ENCODE measurements at regions not wholly inside any gene's neighbourhood (a gene's known extent, or its start where the extent isn't known, plus 50 kb on each side); places are given as distances from the start of the nearest gene placed in this dataset.

DNA sequence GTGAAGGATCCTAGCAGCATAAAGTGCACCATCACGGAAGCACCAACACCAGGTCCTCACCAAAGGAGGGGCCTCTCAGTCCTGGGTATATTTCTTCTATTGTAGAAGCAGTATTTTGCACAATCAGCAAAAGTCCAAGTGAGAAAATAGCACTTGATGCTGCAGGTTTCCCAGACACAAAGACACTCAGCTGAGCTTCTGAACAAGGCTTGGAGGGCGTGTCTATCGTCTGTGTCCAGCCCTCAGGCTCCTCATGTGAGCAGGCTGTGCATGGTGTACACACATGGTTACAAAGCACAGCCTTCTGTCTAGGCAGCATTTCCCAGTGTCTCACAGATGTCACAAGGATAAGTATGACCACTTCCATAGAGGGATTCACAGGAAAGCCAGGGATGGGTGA lies 98.3 kb upstream of the SPATA12 start:
- intact Hi-C loops (cut with DNase I): no loop called here
- Histone ChIP-seq H3K27me3 (no peaks in the 10 kb centered on the region), H3K4me3 (no peak overlapping the region), H3K4me1 (no peaks in the 10 kb centered on the region), H3K36me3 (no peaks in the 10 kb centered on the region), H3K27ac (no peak overlapping the region), H3K9me3 (no peaks in the 10 kb centered on the region)
- TF ChIP-seq POLR2A (IDR thresholded peaks at IDR 0.05) (no peak), POLR2AphosphoS5 (IDR thresholded peaks at IDR 0.05; ENCODE audit: insufficient read depth in 1 of 2, low read depth in 1 of 2) (no peak)
- TF ChIP-seq, protein P1, sequence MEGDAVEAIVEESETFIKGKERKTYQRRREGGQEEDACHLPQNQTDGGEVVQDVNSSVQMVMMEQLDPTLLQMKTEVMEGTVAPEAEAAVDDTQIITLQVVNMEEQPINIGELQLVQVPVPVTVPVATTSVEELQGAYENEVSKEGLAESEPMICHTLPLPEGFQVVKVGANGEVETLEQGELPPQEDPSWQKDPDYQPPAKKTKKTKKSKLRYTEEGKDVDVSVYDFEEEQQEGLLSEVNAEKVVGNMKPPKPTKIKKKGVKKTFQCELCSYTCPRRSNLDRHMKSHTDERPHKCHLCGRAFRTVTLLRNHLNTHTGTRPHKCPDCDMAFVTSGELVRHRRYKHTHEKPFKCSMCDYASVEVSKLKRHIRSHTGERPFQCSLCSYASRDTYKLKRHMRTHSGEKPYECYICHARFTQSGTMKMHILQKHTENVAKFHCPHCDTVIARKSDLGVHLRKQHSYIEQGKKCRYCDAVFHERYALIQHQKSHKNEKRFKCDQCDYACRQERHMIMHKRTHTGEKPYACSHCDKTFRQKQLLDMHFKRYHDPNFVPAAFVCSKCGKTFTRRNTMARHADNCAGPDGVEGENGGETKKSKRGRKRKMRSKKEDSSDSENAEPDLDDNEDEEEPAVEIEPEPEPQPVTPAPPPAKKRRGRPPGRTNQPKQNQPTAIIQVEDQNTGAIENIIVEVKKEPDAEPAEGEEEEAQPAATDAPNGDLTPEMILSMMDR (IDR thresholded peaks at IDR 0.05): no peak
- DNase-seq (ENCODE audit: extremely low spot score in 2 of 2): no peak

DNA sequence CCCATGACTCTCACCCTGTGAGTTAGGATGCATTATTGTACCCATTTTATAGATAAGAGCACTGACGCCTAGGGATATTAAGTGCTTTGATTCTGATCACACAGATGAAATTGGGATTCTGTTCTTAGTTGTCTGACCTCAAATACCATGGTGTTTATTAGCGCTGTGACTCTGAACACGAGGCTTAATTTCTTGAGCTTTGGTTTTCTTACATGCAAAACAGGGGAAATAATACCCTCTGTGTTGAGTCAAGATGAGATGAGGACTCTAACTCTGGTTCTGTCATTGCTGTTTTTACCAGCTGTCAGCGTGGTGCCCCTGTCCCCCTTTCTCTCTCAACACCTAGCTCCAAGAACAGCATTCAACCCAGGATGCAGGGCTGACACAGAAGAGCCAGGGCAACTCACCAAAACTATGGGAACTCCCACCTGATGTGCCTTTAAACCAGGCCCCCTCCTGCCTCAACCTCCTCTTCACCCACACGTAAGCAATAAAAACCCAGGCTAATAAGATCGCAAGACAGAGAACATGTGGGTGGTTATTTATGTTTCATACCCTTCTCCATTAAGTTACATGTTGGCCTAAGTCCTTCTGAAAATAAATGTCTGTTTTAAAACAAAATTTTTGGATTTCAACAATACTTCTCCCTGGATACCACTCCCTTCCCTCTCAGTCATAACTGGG lies 100.1 kb upstream of the SPATA12 start:
- Histone ChIP-seq H3K9me3 (no peaks in the 10 kb centered on the region), H3K4me3 (no peak overlapping the region), H3K36me3 (no peaks in the 10 kb centered on the region), H3K4me1 (no peaks in the 10 kb centered on the region), H3K27me3 (no peaks in the 10 kb centered on the region), H3K27ac (no peak overlapping the region)
- intact Hi-C loops (cut with DNase I): no loop called here
- DNase-seq (ENCODE audit: extremely low spot score in 2 of 2): no peak
- no peak for TF ChIP-seq POLR2AphosphoS5 (IDR thresholded peaks at IDR 0.05; ENCODE audit: insufficient read depth in 1 of 2, low read depth in 1 of 2)

DNA sequence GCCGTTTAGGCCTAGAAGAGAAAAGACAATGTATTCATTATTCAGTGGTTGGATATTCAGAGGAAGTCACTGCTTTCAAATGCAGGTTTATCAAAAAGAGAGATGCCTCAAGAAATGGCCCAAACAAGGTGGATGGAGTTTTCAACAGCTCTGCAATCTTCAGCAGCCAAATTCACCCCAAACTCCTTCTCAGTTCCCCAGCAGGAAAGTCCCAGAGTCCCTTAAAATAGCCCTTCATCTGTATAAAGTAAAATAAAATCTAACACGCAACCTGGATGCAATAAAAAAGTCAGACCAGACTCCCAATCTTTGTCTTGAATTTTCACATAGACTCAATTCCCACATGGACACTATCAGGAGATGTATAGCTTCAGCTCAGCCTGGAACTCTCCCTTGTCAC lies 101.6 kb upstream of the SPATA12 start:
- H3K9me3 ChIP-seq: no peaks in the 10 kb centered on the region
- H3K36me3 ChIP-seq: no peaks in the 10 kb centered on the region
- intact Hi-C loops (cut with DNase I): no loop called here
- no peaks in the 10 kb centered on the region for H3K27me3 ChIP-seq
- no peaks in the 10 kb centered on the region for H3K4me1 ChIP-seq
- no peak for DNase-seq (ENCODE audit: extremely low spot score in 2 of 2)
- no peak overlapping the region for H3K27ac ChIP-seq
- TF ChIP-seq, protein P1 (IDR thresholded peaks at IDR 0.05): no peak
- TF ChIP-seq POLR2A (IDR thresholded peaks at IDR 0.05): no peak
- no peak for TF ChIP-seq POLR2AphosphoS5 (IDR thresholded peaks at IDR 0.05; ENCODE audit: insufficient read depth in 1 of 2, low read depth in 1 of 2)
- H3K4me3 ChIP-seq: no peak overlapping the region

DNA sequence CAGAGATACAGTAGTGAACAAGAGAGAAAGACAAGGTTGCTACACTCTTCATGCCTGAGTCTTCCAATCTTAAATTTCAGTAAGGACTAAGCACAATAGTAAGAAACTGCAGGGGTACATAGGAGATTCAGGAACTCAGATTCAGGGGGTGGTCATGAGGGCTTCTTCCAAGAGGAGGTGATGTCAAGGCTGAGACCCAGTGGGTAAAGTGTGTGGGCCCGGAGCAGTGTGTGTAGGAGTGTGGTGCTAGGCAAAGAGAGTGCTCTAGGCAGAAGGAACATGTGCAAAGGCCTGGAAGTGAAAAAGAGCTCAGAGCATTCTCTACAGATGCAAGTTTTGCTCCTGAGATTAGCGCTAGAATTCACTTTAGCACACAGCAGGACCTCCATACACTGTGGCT lies 102.9 kb upstream of the SPATA12 start:
- Histone ChIP-seq H3K4me1 (no peaks in the 10 kb centered on the region), H3K4me3 (no peak overlapping the region), H3K36me3 (no peaks in the 10 kb centered on the region), H3K27ac (no peak overlapping the region), H3K9me3 (no peaks in the 10 kb centered on the region), H3K27me3 (no peaks in the 10 kb centered on the region)
- no peak for DNase-seq (ENCODE audit: extremely low spot score in 2 of 2)
- TF ChIP-seq, protein P1 (IDR thresholded peaks at IDR 0.05): no peak
- TF ChIP-seq POLR2AphosphoS5 (IDR thresholded peaks at IDR 0.05; ENCODE audit: insufficient read depth in 1 of 2, low read depth in 1 of 2) (no peak), POLR2A (IDR thresholded peaks at IDR 0.05) (no peak)
- intact Hi-C loops (cut with DNase I): no loop called here

DNA sequence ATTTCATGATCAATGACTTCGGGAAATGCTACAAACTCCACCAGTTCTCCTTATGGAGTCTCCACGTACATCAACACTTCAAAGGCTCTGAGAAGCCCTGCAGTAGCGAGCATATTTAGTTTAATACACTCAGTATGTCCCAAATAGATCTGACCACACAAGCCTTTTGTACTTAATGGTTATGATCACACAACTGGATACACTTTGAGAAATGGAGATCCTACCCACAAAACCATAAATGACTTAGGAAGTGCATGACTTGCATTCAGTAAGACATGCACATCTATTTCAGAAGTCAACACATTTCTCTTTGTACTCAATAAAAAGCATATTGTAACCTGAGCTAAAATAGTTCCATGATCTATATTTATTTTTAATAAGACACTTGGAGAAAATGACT lies 103.6 kb upstream of the SPATA12 start:
- intact Hi-C loops (cut with DNase I): no loop called here
- no peak for DNase-seq (ENCODE audit: extremely low spot score in 2 of 2)
- no peak overlapping the region for H3K27ac ChIP-seq

More for the DNA sequence above, 103.6 kb upstream of the SPATA12 start:
- H3K36me3 ChIP-seq: no peaks in the 10 kb centered on the region
- no peaks in the 10 kb centered on the region for H3K4me1 ChIP-seq
- no peaks in the 10 kb centered on the region for H3K9me3 ChIP-seq
- no peaks in the 10 kb centered on the region for H3K27me3 ChIP-seq
- TF ChIP-seq POLR2AphosphoS5 (IDR thresholded peaks at IDR 0.05; ENCODE audit: insufficient read depth in 1 of 2, low read depth in 1 of 2) (no peak), POLR2A (IDR thresholded peaks at IDR 0.05) (no peak)
- TF ChIP-seq, protein P1 (IDR thresholded peaks at IDR 0.05): no peak
- H3K4me3 ChIP-seq: no peak overlapping the region

All from vagina (tissue), 2 donors.